Transverse colon (tissue), 4 donors: ENCODE measurements at regions not wholly inside any gene's neighbourhood (a gene's known extent, or its start where the extent isn't known, plus 50 kb on each side); places are given as distances from the start of the nearest gene placed in this dataset.

Experiments
- POLR2A ChIP-seq: fragments of 450-650 bp; IDR thresholded peaks from one replicate; pipeline ENCODE4 v1.6.1; 2016; ENCODE audit warnings: antibody characterized with exemption, mild to moderate bottlenecking, moderate library complexity
- POLR2AphosphoS5 ChIP-seq, 3 donors: sonication (generic); formaldehyde crosslinking; IDR thresholded peaks; one replicate each; pipeline ENCODE4 v1.6.1; 2016; ENCODE audit warnings: antibody characterized with exemption in 3 of 3
- TF ChIP-seq, protein P1 (sequence below), 5 experiments: fragments of 200-600 bp in 3 of 5; fragments of 450-650 bp in 2 of 5; sonication (generic) in 3 of 5; IDR thresholded peaks; 1 replicate in 2 of 5; 2 replicates in 3 of 5; pipeline ENCODE4 v1.5.1; 2016 to 2017; ENCODE audit warnings: antibody characterized with exemption in 5 of 5, inconsistent platforms in 3 of 5, mild to moderate bottlenecking in 2 of 5, moderate library complexity in 1 of 5

DNA sequence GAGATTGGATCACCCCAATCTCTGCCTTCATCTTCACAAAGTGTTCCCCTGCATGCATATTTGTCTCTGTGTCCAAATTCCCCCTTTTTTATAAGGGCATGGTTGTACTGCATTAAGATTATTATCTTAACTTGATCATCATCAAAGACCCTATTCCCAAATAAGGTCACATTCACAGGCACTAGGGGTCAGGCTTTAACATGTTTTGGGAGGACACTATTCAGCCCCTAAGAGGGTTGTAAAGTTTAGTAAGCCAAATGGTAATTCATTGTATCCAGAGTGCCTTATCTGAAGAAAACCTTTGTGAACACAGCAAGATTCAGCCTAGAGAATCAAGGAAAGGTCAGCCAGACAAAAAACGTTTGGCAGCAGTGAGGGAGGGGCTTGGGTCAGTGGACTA, 317.6 kb upstream of the PLD5 start:
- TF ChIP-seq, protein P1, sequence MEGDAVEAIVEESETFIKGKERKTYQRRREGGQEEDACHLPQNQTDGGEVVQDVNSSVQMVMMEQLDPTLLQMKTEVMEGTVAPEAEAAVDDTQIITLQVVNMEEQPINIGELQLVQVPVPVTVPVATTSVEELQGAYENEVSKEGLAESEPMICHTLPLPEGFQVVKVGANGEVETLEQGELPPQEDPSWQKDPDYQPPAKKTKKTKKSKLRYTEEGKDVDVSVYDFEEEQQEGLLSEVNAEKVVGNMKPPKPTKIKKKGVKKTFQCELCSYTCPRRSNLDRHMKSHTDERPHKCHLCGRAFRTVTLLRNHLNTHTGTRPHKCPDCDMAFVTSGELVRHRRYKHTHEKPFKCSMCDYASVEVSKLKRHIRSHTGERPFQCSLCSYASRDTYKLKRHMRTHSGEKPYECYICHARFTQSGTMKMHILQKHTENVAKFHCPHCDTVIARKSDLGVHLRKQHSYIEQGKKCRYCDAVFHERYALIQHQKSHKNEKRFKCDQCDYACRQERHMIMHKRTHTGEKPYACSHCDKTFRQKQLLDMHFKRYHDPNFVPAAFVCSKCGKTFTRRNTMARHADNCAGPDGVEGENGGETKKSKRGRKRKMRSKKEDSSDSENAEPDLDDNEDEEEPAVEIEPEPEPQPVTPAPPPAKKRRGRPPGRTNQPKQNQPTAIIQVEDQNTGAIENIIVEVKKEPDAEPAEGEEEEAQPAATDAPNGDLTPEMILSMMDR (IDR thresholded peaks at IDR 0.05): no peak
- TF ChIP-seq POLR2A (no peak), POLR2AphosphoS5 (IDR thresholded peaks at IDR 0.05) (no peak)
